HG03103 (cell line): ENCODE measurements at regions not wholly inside any gene's neighbourhood (a gene's known extent, or its start where the extent isn't known, plus 50 kb on each side); places are given as distances from the start of the nearest gene placed in this dataset.
"Not testable (repeated sequence)": the region's sequence is repeated elsewhere in the genome, so short reads cannot be mapped to it uniquely, and the experiment has no call there.

ENCODE experiments used
- ATAC-seq: cut with Tn5 transposase; IDR thresholded peaks from one replicate; pipeline ENCODE4 v1.9.1; 2021; ENCODE audit warnings: low read depth; ENCODE audit not compliant: unreplicated experiment

- no peak for ATAC-seq
Measured at GRCh38 chr5:116727248-116727647, 152.6 kb upstream of the SEMA6A start.

DNA sequence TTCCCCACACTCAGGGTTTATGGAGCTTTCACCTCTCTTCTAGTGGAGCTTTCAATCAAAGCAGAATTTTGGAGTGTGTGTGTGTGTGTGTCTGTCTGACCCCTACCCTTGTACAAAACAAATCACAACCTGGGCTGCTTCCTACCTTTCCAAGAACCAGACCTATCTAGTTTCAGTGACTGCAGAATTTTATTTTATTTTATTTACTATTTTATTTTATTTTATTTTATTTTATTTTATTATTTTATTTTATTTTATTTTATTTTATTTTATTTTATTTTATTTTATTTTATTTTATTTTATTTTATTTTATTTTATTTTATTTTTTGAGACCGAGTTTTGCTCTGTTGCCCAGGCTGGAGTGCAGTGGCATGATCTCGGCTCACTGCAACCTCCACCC lies 151.6 kb upstream of the SEMA6A start:
- ATAC-seq: not testable (repeated sequence)

DNA sequence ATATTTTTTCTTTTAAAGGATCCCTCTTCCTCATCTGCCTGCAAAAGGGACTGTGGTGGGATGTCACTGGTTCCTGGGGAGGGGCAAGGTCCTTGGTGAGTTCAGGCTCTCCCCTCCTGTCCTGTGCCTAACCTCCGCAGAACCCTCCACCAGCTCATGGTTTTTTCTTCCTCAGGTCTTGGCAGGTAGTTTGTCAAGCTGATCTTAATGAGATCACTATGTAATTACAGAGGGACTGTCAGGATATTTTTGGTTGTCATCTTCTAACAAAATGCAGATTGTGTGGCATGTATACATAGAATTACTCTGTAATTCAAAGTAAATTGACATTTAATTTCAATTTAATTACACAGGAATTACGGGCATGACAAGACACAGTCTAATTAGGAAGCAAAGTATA lies 150.3 kb upstream of the SEMA6A start:
- no peak for ATAC-seq

- no peak for ATAC-seq
Measured at GRCh38 chr5:116722651-116723050, 148.0 kb upstream of the SEMA6A start.

DNA sequence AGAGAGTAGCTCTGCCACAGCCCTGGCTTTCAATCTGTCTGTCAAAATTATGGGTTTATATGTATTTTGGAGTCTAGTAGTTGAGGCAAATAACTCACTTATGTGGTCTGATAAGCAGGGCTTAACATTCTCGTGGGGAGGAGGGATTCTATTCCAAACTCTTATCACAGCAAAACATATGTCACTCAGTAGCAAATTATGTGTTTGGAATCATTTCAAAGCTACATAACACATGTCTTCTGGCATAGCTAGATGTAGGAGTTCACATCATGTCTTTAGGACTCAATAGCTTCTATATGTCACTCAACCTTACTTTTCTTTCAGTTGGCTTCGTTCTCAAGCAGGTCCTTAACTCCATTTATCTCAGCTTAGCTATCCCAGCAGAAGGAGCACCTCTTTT lies 144.5 kb upstream of the SEMA6A start:
- no peak for ATAC-seq

GRCh38 chr5:116718317-116718716 lies 143.7 kb upstream of the SEMA6A start:
- ATAC-seq: no peak

GRCh38 chr5:116709082-116709481 lies 134.5 kb upstream of the SEMA6A start:
- ATAC-seq: no peak

- ATAC-seq: not testable (repeated sequence)
Measured at GRCh38 chr5:116705121-116705519, 130.5 kb upstream of the SEMA6A start.

- no peak for ATAC-seq
Measured at GRCh38 chr5:116703941-116704340, 129.3 kb upstream of the SEMA6A start.

- no peak for ATAC-seq
Measured at GRCh38 chr5:116703328-116703727, 128.7 kb upstream of the SEMA6A start.

- no peak for ATAC-seq
Measured at GRCh38 chr5:116702776-116703175, 128.2 kb upstream of the SEMA6A start.

DNA sequence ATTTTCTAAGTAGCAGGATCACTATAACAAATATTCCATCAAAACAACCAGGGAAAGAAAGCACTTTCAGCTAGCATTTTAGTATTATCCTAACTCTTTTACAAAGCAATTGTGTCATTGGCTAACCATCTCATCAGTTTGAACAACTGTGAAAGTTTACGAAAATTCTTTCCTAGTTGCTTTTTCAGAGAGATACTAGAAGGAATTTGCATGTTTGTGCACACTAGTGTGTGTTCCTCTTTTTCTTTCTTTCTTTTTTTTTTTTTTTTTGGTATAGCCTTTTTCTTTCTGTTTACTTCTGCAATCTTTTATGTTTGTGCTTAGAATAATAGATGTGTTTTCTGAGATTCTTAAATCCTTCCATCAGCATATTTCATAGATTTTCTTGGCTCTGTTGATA lies 124.7 kb upstream of the SEMA6A start:
- no peak for ATAC-seq

- peak; percentile 62 for ATAC-seq
Measured at GRCh38 chr5:116696366-116696765, 121.7 kb upstream of the SEMA6A start.

GRCh38 chr5:116695681-116696080 lies 121.1 kb upstream of the SEMA6A start:
- ATAC-seq: no peak

DNA sequence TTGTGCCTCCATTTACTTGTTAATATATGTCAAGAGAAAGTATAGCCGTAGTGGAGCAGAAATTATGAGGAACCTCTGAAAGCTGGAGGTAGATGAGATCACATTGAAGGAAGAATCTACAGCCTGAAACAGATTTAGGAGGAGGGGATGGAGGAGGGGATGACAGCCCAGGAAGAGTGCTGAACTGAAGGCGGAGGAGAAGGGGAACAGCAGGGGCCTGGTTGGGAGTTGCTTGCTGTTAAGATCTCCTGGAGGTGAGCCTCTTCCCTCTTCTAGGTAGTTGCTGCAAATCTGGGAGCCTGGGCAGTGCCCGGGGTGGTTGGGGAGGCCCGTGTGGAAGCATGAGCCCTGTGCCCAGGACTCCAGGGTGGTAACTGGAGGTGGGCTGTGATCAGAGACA lies 111.8 kb upstream of the SEMA6A start:
- ATAC-seq: no peak

- ATAC-seq: no peak
Measured at GRCh38 chr5:116685931-116686330, 111.3 kb upstream of the SEMA6A start.

- no peak for ATAC-seq
Measured at GRCh38 chr5:116685069-116685468, 110.4 kb upstream of the SEMA6A start.

DNA sequence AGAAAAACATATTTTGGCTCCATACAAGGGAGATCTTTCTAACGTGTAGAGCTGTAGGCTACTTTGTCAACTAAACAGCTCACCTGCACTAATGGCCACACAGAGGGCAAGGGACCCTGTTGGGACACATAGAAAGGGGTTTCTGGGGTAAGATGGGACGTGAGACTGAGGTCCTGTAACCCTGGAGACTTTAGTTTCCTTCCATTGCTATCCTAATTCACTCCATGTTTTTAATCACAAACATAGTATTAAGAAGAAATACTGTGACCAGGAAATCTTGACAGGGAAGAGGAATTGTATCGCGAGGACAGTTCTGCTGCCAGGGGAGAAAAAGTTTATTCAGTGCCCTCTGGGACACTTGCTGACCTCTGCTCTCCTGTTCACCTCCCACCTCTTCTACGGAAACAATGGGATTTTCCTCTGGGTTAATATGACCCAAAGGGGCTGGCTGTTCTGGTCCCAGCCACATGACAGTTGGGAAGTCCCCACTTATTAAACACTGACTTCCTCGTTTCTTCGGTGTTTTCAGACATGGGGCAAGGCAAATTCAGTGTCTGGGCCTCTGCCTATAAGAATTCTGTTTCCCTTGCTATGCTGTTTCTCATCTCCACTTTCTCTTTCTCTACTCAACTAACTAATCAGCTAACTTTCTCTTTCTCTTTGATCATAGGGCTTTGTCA lies 106.9 kb upstream of the SEMA6A start:
- ATAC-seq: peak; percentile 95

DNA sequence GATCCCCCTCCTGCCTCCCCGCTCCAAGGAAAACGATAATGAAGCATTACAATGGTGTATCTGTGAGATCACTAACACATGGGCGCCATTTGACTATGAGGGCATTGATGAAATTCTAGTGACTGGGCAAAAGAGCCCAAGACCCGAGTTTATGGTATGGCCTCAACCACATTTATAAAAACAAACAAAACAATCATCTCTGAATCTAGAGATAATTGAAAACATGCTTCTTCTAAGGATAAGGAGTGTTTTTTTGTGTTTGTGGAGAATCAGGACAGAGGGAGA lies 100.9 kb upstream of the SEMA6A start:
- ATAC-seq: no peak

GRCh38 chr5:116674881-116675625 lies 100.4 kb upstream of the SEMA6A start:
- ATAC-seq: no peak

GRCh38 chr5:116673453-116673852 lies 98.8 kb upstream of the SEMA6A start:
- no peak for ATAC-seq

DNA sequence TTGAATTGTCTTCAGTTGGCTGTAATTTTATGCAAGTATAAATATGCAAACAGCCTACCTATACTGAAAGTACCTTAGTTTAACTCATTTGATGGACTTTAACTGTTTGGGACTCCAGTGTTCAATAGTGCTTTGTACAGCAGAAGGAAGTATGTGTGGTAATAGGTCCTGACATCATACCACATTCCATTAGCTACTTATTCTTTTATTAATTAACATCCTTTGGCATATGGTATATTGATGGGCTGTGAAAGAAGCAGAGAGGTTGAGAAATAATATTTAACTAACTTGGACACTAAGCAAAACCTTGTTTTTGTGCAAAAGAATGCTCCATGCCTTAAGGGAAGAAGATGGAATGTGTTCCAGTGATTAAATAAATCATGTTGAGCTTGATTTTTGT lies 97.6 kb upstream of the SEMA6A start:
- no peak for ATAC-seq
